ENCODE measurements at regions not wholly inside any gene's neighbourhood (a gene's known extent, or its start where the extent isn't known, plus 50 kb on each side); places are given as distances from the start of the nearest gene placed in this dataset.

DNA sequence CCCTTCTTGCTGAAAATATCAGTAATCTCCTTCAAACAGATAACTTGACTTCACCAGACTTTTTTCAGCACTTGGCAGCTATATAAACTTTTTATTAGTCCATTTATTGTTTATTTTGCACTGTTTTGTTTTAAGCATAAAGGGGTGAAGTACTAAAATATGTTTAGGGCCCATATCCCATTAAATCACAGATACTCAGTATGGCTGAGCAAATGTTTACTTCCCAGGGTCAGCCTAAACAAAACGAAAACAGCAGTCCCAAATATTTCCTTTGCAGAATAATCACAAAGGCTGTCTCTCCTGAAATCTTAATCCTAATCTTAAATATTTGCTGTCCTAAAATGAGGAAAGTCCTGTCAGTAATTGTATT lies 649.6 kb downstream of the TNS3 start:
- TF ChIP-seq, protein P1, sequence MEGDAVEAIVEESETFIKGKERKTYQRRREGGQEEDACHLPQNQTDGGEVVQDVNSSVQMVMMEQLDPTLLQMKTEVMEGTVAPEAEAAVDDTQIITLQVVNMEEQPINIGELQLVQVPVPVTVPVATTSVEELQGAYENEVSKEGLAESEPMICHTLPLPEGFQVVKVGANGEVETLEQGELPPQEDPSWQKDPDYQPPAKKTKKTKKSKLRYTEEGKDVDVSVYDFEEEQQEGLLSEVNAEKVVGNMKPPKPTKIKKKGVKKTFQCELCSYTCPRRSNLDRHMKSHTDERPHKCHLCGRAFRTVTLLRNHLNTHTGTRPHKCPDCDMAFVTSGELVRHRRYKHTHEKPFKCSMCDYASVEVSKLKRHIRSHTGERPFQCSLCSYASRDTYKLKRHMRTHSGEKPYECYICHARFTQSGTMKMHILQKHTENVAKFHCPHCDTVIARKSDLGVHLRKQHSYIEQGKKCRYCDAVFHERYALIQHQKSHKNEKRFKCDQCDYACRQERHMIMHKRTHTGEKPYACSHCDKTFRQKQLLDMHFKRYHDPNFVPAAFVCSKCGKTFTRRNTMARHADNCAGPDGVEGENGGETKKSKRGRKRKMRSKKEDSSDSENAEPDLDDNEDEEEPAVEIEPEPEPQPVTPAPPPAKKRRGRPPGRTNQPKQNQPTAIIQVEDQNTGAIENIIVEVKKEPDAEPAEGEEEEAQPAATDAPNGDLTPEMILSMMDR (IDR thresholded peaks at IDR 0.05), result no peak
- no peak for ATAC-seq
- Mint-ChIP-seq H3K27ac (no peak overlapping the region), H3K36me3 (ENCODE audit: low read depth) (no peaks in the 10 kb centered on the region), H3K9me3 (no peaks in the 10 kb centered on the region), H3K4me1 (ENCODE audit: low read depth) (no peaks in the 10 kb centered on the region), H3K4me3 (no peak overlapping the region), H3K27me3 (no peaks in the 10 kb centered on the region)
- intact Hi-C loops (cut with micrococcal nuclease), result no loop called here
- ChIA-PET CTCF (no interaction called here), POLR2A (no interaction called here)
- DNase-seq, result no peak

DNA sequence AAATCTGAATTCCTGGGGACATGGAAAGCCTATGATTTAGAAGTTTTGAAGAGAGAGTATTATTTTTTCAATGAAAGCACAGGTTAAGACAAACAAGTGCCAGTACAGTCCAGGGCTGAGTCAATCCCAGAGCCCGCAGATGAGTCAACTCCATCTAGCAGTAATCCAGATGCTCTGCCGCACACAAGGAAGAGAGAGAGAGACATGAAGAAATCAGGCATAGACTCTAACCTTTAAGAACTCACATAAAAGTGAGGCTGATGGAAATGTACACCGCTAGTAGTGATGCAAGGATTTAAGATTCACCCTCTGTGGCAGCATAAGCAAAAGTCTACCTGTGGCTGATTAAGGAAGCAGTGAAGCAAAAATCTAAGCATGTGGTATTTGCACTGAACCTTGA lies 651.5 kb downstream of the TNS3 start:
- no peak overlapping the region for H3K4me3 Mint-ChIP-seq
- peaks cover 1% of the 10 kb centered on the region for H3K9me3 Mint-ChIP-seq
- no peaks in the 10 kb centered on the region for H3K4me1 Mint-ChIP-seq (ENCODE audit: low read depth)
- no peaks in the 10 kb centered on the region for H3K36me3 Mint-ChIP-seq (ENCODE audit: low read depth)
- DNase-seq (no peak), ATAC-seq (no peak)
- no peak overlapping the region for H3K27ac Mint-ChIP-seq
- POLR2A ChIA-PET, result no interaction called here
- H3K27me3 Mint-ChIP-seq, result no peaks in the 10 kb centered on the region
- CTCF ChIA-PET, result no interaction called here
- TF ChIP-seq, protein P1 (IDR thresholded peaks at IDR 0.05), result no peak
- intact Hi-C loops (cut with micrococcal nuclease), result no loop called here

DNA sequence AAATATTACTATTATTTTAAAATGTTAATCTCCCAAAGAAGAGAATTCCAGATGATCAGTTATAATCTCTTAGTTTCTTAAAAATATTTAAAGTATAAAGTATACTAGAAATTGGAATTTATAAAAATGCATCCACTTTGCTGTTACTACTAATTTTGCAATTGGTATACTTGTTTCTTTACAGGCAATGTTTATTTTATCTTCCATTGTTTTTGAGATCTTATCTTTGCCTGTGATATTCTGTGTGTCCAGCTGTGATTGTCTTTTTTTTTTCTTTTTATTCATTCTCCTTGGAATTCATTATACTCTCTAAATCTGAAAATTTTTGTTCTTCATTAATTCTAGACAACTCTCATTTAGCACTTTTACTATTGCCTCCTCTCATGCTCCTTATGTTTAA lies 652.6 kb downstream of the TNS3 start:
- H3K27ac Mint-ChIP-seq, result no peak overlapping the region
- ATAC-seq (no peak), DNase-seq (no peak)
- H3K4me1 Mint-ChIP-seq (ENCODE audit: low read depth), result no peaks in the 10 kb centered on the region
- intact Hi-C loops (cut with micrococcal nuclease), result no loop called here
- TF ChIP-seq, protein P1 (IDR thresholded peaks at IDR 0.05), result no peak
- ChIA-PET POLR2A (no interaction called here), CTCF (no interaction called here)
- no peak overlapping the region for H3K4me3 Mint-ChIP-seq
- no peaks in the 10 kb centered on the region for H3K36me3 Mint-ChIP-seq (ENCODE audit: low read depth)
- no peaks in the 10 kb centered on the region for H3K27me3 Mint-ChIP-seq
- H3K9me3 Mint-ChIP-seq, result peaks cover 1% of the 10 kb centered on the region

DNA sequence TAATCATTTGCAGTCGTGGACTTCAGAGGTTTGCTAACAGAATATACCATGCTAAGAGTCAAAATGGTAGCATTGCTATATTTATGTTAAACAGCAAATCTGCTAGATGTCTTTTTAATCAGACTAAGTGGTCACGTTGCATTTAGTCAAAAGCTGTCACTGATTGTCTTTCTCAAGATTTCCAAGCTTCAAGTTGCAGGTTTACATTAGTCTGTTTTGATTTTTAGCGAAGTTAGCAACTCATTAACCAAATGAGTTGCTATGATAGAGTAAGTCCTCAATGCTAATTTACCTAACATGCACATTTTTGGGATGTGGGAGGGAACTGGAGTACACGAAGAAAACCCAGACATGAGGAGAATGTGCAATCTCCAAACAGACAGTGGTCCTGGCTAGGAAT lies 653.2 kb downstream of the TNS3 start:
- Mint-ChIP-seq H3K9me3 (peaks cover 1% of the 10 kb centered on the region), H3K4me1 (ENCODE audit: low read depth) (no peaks in the 10 kb centered on the region), H3K4me3 (no peak overlapping the region), H3K36me3 (ENCODE audit: low read depth) (no peaks in the 10 kb centered on the region), H3K27ac (no peak overlapping the region), H3K27me3 (no peaks in the 10 kb centered on the region)
- no peak for ATAC-seq
- no peak for DNase-seq
- TF ChIP-seq, protein P1 (IDR thresholded peaks at IDR 0.05), result no peak
- POLR2A ChIA-PET, result no interaction called here
- CTCF ChIA-PET, result no interaction called here
- intact Hi-C loops (cut with micrococcal nuclease), result no loop called here

DNA sequence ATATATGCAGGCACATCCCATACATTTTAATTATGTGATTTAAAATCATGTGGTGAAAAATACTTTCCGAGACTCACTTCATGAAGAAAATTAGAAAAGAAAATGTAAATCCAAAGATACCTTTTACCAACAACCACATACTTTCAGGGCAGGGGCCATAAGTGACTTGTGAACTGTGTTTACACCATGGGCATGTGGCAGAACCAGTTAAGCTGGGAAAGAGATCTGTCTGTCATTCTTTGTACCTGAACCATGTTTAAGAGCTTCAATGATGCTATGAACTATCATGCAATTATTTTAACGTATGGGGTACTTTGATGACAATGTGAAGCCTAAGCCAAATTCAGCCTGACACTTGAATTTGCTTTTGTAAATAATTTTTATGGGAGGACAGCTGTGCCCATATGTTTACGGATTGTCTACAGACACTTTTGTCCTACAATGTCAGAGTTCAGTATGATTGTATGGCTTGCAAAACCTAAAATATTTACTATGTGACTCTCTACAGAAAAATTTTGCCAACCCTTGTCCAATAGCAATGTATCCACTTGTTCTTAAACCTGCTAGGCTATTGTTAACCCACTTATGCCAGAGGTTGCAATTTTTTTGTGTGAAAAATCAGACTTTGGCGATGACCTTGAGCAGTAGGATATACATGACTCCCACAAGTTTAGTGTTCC lies 654.6 kb downstream of the TNS3 start:
- Mint-ChIP-seq H3K4me3 (no peak overlapping the region), H3K4me1 (ENCODE audit: low read depth) (no peaks in the 10 kb centered on the region), H3K27ac (no peak overlapping the region), H3K27me3 (no peaks in the 10 kb centered on the region), H3K36me3 (ENCODE audit: low read depth) (no peaks in the 10 kb centered on the region), H3K9me3 (peaks cover 4% of the 10 kb centered on the region)
- TF ChIP-seq, protein P1 (IDR thresholded peaks at IDR 0.05), result no peak
- no peak for ATAC-seq
- DNase-seq, result no peak
- ChIA-PET CTCF (no interaction called here), POLR2A (no interaction called here)
- intact Hi-C loops (cut with micrococcal nuclease), result no loop called here
